ENCODE measurements at regions not wholly inside any gene's neighbourhood (a gene's known extent, or its start where the extent isn't known, plus 50 kb on each side); places are given as distances from the start of the nearest gene placed in this dataset.

DNA sequence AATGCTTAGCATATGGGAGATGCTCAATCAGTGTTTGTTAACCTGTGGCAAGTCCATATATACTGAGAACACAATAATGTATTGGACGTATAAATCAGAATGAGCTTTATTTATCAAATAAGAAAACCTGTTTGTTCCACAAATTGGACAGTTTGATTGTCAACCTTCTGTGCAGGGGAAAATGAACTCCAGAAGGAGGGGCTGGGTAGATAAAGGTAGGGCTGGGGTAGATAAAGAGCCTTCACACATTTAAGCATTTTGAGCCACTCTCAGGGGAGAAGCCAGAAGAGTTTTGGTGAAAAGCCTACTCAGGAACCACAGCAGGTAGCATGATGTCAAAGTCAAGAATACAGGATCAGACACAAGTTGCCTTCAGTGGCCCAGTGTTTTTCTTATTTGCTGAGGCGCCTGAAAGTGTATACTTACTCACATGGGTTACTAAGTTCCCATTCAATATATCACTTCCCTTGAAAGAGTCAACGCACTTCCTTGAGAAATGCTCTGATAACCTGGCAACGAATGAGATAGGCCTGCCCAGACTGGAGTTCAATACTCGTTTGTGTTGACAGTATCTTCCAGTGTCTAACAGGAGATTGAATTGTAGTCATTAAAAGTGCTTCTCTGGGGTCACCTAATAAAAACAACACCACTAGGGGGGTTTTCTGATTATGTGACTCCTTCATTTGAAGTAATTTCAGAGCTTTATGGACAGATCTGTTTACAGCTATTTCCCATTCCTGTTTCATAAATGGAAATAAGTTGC lies 263.9 kb upstream of the CITED2 start:
- DNase-seq (ENCODE audit: low spot score), result no peak

GRCh38 chr6:139637766-139638165 lies 263.3 kb upstream of the CITED2 start:
- DNase-seq (ENCODE audit: low spot score), result no peak

DNA sequence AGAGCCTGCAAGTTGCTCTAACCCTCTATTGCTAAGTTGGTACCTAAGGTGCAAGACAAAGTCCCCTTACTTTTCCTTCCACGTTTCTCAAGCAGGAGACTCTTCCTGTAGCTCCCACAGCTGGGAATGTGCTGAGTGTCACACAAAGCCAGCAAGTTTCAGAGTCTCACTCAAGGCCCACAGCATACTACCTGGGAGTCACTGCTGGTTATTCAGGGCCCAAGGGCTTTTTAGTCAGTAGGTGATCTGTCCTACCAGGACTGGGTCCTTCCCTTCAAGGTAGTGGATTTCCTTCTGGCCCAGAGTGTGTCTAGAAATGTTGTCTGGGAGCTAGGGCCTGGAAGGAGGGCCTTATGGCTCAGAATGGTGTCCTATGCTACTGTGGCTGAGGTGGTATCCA lies 261.9 kb upstream of the CITED2 start:
- no peak for DNase-seq (ENCODE audit: low spot score)

DNA sequence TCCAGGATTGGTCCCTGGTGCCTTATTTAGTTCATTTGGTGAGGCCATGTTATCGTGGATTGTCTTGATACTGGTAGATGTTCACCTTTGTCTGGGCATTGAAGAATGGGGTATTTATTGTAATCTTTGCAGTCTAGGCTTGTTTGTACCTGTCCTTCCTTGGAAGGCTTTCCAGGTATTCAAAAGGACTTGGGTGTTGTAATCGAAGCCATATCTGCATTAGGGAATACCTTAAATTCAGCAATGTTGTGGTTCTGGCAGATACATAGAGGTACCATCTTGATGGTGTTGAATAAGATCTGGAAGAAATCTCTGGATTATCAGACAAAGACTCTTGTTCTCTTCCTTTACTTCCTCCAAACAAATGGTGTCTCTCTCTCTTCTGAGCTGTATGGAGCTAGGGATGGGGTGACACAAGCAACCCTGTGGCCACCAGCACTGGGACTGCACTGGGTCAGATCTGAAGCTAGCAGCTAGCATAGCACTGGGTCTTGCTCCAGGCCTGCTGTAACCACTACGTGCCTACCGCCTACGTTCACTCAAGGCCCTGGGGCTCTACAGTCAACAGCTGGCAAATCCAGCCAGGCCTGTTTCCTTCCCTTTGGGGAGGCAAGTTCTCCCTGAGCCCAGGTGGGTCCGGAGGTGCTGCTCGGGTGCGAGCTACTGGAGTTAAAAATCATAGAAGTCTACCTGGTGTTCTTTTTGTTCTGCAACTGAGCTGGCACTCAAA lies 261.1 kb upstream of the CITED2 start:
- DNase-seq (ENCODE audit: low spot score), result no peak

DNA sequence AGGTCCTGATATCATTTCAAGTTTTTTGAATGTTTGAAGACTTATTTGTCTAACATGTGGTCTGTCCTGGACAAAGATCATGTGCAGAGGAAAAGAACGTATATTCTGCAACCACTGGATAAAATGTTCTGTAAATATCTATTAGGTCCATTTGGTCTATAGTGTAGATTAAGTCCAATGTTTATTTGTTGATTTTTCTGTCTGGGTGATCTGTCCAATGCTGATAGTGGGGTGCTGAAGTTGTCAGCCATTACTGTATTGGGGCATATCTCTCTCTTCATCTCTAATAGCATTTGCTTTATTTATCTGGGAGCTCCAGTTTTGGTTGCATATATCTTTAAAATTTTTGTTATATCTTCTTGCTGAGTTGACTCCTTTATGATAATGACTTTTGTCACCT lies 258.4 kb upstream of the CITED2 start:
- no peak for DNase-seq (ENCODE audit: low spot score)

DNA sequence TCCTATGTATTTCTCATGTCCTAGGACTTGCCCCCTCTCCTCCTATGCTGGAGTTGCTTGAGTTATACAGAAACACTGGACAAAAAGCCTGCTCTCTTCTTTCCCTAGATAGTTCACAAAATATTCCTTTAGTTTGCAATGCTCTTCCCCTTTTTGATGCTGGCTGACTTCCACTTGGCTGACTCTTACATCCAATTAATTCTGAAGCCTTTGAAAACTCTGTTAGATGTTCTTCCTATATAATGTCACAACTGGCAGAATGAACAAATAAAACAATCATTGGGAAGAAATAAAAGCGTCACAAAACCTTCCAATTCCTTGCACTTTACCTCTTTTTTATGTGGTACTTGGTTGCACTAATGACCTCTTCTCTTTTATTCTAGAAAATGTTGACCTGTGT lies 253.8 kb upstream of the CITED2 start:
- no peak for DNase-seq (ENCODE audit: low spot score)

GRCh38 chr6:139627091-139627490 lies 252.6 kb upstream of the CITED2 start:
- DNase-seq (ENCODE audit: low spot score), result no peak

GRCh38 chr6:139625998-139626975 lies 251.8 kb upstream of the CITED2 start:
- DNase-seq (ENCODE audit: low spot score), result no peak

DNA sequence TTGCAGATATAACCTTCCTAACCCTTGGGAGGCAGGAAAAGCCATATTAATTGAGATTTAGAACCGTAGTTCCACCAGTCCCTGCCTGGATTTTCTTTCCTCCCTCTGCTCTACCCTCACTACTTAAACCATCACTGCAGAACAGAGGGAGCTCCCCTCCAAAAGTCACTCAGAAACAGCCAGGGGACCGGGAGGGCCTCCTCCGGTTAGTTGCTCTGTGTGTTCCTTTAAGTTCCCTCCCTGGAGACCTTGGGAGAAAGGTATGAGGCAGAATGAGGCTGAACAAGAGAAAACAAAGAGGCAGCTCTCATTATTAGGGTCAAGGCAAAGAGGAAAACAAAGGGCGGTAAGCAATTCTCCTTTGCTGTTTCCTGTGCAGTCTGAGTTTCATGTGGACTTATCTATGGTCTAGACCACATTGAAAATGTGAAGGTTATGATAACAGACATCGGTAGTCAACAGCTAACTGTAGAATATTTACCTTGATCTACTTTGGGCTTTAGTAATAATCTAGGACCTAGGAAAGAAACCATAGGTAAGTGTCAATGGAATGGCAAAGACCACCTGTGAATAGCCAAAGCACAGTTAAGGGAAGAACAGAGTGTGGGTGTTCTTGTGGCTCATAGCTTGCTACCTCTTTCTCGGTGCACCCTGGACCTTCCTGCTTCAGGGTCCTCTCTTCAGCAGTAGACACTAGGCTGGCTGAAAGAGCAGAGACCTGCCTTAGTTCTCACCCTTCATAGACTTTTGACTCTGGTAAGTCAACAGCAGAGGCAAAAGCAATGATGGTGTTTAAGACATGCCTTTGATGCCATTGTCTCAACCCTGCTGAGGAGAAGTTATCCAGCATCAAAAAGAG lies 250.9 kb upstream of the CITED2 start:
- no peak for DNase-seq (ENCODE audit: low spot score)

GRCh38 chr6:139623372-139623771 lies 248.9 kb upstream of the CITED2 start:
- no peak for DNase-seq (ENCODE audit: low spot score)

DNA sequence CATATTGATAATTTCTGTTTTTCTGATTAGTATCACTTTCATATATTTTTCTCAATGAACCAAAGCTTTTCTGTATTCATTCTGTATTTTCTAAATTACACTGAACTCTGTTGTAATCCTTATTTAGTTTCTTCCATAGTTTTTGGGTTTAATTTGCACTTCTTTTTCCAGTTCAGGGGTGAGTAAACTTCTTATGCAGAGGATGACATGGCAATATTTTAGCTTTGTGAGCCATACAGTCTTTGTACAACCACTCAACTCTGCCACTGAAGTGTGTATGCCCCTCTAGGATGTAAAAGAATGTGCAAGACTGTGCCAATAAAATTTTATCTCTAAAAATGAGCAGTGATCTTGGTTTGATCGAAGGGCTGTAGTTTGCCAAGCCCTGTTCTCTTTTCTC lies 239.0 kb upstream of the CITED2 start:
- DNase-seq (ENCODE audit: low spot score), result no peak

DNA sequence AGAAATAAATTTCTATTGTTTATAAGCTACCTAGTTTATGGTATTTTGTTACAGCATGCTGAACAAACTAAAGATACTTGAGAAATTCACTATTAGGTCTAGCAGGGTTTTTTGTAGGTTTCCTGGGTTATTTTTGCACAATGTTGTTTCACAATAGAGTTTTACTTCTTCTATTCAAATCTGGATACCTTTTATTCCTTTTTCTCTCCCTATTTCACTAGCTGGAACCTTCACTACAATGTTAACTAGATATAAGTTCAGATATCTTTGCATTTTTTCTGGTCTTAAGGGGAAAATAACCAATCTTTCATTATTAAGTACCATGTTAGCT lies 237.7 kb upstream of the CITED2 start:
- DNase-seq (ENCODE audit: low spot score), result no peak

DNA sequence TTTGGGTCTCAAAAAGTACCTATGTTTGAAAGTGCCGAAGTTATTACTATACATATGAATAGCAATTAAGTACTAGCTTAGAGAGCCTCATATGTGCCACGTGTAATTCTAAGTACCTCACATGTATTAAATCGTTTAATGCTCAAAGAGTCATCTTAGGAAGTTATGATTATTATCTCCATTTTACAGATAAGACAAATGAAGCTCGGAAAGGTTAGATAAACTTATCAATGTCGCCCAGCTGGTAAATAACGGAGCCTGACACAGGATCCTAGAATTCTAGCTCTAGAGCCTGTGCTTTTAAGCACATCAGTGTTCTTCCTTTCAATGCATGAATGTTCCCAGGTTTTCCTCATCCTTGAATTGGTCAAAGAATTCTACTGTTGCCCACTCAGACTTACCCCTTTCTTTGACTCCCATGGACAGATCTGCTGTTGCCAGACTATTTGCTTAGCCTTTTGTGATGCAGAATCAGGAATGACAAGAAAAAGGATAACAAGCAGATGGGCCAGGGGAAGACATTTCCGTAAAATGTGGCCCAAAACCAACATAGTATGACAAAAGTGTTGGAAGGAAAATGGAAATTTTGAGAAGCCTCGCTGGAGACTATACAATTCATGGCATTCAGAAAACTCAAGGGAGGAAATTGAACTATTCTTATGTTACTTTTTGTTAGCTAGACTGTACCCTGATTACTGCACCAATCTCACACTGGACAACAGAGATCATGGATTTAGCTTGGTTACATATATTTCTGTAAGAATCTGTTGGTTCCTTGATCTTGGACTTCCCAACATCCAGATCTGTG lies 237.1 kb upstream of the CITED2 start:
- no peak for DNase-seq (ENCODE audit: low spot score)

- DNase-seq (ENCODE audit: low spot score), result no peak
Observed at GRCh38 chr6:139608466-139609261, 234.2 kb upstream of the CITED2 start.

DNA sequence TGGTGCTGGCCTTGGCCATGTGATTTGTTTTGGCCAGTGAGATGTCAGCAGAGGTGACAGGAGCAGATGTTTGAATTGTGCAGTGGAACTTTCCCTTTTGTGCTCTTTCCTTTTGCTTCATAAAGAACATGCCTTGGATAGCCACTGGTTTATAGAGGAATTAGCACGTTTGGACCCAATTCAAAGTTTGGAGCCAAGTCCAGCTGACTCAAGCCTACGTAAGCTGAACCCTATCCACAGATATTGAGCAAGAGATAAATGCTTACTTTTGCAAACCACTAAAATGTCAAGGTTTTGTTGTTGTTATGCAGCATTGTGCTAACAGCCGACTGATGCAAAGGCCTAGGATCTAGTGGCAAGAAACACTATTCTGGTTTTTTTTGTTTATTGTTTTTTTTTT lies 230.9 kb upstream of the CITED2 start:
- no peak for DNase-seq (ENCODE audit: low spot score)

DNA sequence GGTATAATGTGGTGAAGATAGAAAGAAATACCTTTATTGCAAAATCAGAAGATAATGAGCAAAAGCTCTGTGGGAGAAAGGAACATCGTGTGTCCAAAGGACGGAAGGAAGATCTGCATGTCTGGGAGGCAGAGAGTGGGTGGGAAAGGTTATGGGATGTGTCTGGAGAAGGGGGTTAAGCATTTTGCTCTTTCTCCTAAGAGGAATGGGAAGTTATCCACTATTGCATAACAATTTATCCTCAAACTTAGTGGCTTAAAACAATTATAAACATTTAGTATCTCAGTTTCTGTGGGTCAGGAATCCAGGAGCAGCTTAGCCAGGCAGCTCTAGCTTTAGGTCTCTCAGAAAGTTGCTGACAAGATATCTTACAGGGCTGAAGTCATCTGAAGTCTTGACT lies 229.1 kb upstream of the CITED2 start:
- DNase-seq (ENCODE audit: low spot score), result no peak

DNA sequence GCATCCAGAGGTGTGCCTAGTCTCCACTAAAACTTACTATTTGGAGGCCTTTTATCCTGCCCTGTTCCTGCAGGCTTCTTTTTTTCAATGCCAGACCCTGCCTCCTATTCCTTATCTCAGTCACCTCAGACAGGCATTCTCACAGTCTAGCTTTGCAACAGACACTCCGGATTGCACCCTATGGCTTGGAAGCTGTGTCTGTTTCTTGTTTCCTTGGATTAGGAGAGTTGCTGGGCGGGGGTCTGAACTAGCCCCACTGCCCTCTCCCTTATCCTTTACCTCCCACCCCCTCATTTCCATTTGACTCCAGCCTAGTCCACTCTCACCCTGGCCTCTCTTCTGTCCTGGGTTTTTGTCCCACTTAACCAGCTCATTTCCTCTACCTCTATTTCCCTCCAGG lies 228.1 kb upstream of the CITED2 start:
- no peak for DNase-seq (ENCODE audit: low spot score)

GRCh38 chr6:139600919-139601475 lies 226.5 kb upstream of the CITED2 start:
- no peak for DNase-seq (ENCODE audit: low spot score)

DNA sequence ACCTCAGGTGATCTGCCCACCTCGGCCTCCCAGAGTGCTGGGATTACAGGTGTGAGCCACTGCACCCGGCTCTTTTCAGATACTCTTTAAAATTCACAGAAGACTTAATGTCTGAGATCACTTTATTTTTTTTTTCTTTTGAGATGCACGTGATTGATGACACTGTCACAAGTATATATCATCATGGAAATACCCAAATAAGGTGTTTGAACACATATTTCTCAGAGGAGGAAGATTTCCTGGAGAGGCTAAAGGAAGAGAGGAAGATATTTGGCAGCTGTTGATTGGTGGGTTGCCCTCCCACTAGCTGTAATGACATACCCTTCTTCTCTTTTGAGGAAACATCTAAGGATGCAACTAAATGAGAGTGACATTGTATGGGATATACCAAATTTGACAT lies 225.9 kb upstream of the CITED2 start:
- no peak for DNase-seq (ENCODE audit: low spot score)
